WTC11 (cell line): ENCODE measurements at regions not wholly inside any gene's neighbourhood (a gene's known extent, or its start where the extent isn't known, plus 50 kb on each side); places are given as distances from the start of the nearest gene placed in this dataset.

ENCODE experiments used
- ATF3 ChIP-seq: sonication (generic); formaldehyde crosslinking; conservative IDR thresholded peaks from 2 replicates; pipeline ENCODE4 v1.8.1; 2022; ENCODE audit warnings: mild to moderate bottlenecking, missing genetic modification reagents
- CTCF ChIP-seq: fragments of 200-600 bp; IDR thresholded peaks from 2 replicates; pipeline ENCODE4 v1.8.0; 2022; ENCODE audit warnings: antibody characterized with exemption
- MLX ChIP-seq: sonication (generic); formaldehyde crosslinking; IDR thresholded peaks from 2 replicates; pipeline ENCODE4 v1.8.1; 2023; ENCODE audit warnings: mild to moderate bottlenecking, missing genetic modification reagents, moderate library complexity
- MXD4 ChIP-seq: fragments of 250-450 bp; sonication (Bioruptor Pico); IDR thresholded peaks from 2 replicates; pipeline ENCODE4 v1.8.0; 2021; ENCODE audit warnings: mild to moderate bottlenecking, moderate library complexity, borderline replicate concordance
- ZNF121 ChIP-seq: sonication (generic); formaldehyde crosslinking; IDR thresholded peaks from 2 replicates; pipeline ENCODE4 v1.8.0; 2023; ENCODE audit warnings: missing genetic modification reagents
- ZNF138 ChIP-seq: sonication (generic); formaldehyde crosslinking; conservative IDR thresholded peaks from 2 replicates; pipeline ENCODE4 v1.8.1; 2022; ENCODE audit warnings: mild to moderate bottlenecking, moderate library complexity, missing genetic modification reagents
- ZNF512 ChIP-seq: sonication (generic); formaldehyde crosslinking; IDR thresholded peaks from 2 replicates; pipeline ENCODE4 v1.8.1; 2022; ENCODE audit warnings: missing genetic modification reagents, borderline replicate concordance

GRCh38 chr12:4014858-4015224 lies 141.6 kb upstream of the PARP11 start:
- TF ChIP-seq ATF3 (CRISPR knock-in tag) (no peak), MXD4 (no peak), ZNF121 (CRISPR knock-in tag) (no peak), ZNF138 (CRISPR knock-in tag) (no peak), CTCF (no peak), MLX (CRISPR knock-in tag) (no peak), ZNF512 (CRISPR knock-in tag) (no peak)
